Mammary epithelial cell (primary cell): ENCODE measurements at regions not wholly inside any gene's neighbourhood (a gene's known extent, or its start where the extent isn't known, plus 50 kb on each side); places are given as distances from the start of the nearest gene placed in this dataset.

ENCODE experiments used
- CTCF ChIP-seq, 2 donors: IDR thresholded peaks in 1 of 2; conservative IDR thresholded peaks in 1 of 2; 2 replicates each; pipeline ENCODE4 v1.5.1; 2011 to 2012; ENCODE audit warnings: inconsistent platforms in 2 of 2, low read length in 2 of 2, mild to moderate bottlenecking in 2 of 2, control low read depth in 1 of 2, low read depth in 1 of 2; ENCODE audit not compliant: insufficient read depth in 1 of 2; ENCODE audit errors: extremely low read depth in 1 of 2
- EZH2 ChIP-seq: IDR thresholded peaks from 2 replicates; pipeline ENCODE4 v1.6.1; 2012; ENCODE audit warnings: low read length, inconsistent platforms, borderline replicate concordance

GRCh38 chr2:59653164-59653563 is 900.3 kb downstream of the BCL11A start:
- no peak for TF ChIP-seq CTCF (conservative IDR thresholded peaks at IDR 0.05 in 1 of 2, IDR thresholded peaks at IDR 0.05 in 1 of 2; ENCODE audit: extremely low read depth in 1 of 2, insufficient read depth in 1 of 2, low read depth in 1 of 2, low read length in 2 of 2)
- no peak for TF ChIP-seq EZH2
